WI38 (cell line): ENCODE measurements at regions not wholly inside any gene's neighbourhood (a gene's known extent, or its start where the extent isn't known, plus 50 kb on each side); places are given as distances from the start of the nearest gene placed in this dataset.

ENCODE experiments used
- H3K4me3 ChIP-seq: 2 replicates; pipeline ENCODE4 v1.5.1; 2011; ENCODE audit warnings: low read depth, mild to moderate bottlenecking, control low read depth, low read length
- TF ChIP-seq, protein P1 (sequence below): IDR thresholded peaks from 2 replicates; pipeline ENCODE4 v1.5.1; 2012; ENCODE audit warnings: low read depth, mild to moderate bottlenecking, control low read depth, low read length

DNA sequence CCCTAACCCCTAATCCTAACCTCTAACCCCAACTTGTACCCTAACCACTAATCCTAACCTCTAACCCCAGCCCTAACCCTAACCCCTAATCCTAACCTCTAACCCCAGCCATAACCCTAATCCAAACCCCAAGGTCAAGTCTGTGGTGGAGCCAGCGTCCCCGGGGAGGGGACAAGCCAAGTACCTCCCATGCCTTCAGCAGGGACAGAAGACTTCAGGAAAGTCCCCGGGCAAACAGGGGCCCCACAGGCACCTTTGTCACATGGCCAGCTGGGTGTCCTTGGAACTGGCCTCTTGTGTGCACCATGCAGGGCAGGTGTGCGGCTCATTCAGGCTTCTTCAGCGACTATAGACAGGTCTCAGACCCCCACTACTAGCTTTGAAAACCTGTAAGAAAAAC, 555.8 kb downstream of the BRD1 start:
- H3K4me3 ChIP-seq, result no peak overlapping the region
- TF ChIP-seq, protein P1, sequence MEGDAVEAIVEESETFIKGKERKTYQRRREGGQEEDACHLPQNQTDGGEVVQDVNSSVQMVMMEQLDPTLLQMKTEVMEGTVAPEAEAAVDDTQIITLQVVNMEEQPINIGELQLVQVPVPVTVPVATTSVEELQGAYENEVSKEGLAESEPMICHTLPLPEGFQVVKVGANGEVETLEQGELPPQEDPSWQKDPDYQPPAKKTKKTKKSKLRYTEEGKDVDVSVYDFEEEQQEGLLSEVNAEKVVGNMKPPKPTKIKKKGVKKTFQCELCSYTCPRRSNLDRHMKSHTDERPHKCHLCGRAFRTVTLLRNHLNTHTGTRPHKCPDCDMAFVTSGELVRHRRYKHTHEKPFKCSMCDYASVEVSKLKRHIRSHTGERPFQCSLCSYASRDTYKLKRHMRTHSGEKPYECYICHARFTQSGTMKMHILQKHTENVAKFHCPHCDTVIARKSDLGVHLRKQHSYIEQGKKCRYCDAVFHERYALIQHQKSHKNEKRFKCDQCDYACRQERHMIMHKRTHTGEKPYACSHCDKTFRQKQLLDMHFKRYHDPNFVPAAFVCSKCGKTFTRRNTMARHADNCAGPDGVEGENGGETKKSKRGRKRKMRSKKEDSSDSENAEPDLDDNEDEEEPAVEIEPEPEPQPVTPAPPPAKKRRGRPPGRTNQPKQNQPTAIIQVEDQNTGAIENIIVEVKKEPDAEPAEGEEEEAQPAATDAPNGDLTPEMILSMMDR, result no peak

DNA sequence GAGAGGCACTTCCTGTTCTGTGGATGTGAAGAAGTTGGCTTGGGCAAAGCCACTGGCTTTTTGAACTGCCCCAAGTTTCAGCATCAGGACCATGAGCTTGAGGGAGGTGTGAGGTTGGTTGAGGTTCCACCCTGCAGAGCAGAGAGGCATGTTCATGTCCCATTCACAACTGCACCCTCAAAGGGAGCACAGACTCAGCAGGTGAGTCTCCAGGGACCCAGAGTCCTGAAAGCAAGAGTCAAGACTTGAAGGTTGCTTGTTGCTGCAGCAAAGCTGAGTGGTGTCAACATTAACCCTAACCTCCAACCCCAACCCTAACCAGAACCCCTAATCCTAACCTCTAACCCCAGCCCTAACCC, 556.3 kb downstream of the BRD1 start:
- TF ChIP-seq, protein P1, result no peak
- no peak overlapping the region for H3K4me3 ChIP-seq

DNA sequence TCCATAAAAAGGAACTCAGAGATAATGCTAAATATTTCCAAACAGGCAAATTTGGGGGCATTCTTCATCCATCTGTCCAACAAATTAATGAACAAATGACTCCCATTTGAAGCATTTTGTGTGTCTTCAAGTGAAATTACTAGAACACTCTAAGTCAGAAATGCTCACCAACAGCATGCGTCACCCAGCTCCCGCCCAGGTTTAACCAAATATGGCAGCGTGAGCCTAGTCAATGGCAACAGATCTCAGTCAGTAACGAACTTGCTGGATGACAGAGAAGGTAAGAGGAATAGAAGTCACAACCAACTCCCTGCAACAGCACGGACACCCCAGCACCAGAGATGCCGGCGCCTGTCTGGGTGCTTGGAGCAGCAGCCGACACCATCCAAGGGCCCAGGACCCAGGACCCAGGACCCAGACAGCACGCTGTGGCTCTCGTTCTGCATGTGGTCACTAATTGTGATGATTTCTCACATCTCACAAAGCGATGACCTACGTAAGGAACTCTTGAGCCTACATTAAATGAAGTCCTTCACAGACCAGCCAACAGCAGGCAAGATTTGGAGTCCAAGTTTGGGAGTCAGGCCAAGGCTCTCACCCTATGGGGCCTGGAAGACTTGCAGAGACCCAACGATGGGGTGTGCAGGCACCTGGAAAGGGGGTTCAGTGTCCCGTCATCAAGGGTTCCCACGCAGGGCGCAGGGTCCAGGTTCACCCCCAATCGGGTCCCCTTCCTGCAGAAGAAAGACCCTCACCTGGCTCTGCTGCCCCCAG, 556.9 kb downstream of the BRD1 start:
- H3K4me3 ChIP-seq, result no peak overlapping the region
- TF ChIP-seq, protein P1, result no peak

DNA sequence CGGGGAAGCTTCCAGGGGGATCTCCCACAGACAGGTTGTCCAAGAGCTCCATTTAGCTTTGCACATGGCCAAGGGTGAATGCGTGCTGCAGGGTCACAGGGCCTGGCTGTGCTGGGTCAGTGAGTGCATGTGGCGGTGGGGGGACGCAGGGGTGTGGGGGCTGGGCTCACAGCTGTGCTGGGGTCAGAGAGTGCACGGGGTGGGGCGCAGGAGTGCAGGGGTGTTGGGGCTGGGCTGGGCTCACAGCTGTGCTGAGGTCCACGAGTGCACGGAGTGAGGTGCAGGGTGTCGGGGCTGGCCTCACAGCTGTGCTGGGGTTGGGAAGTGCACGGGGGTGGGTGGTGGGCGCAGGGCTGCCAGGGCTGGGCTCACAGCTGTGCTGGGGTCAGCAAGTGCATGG, 557.7 kb downstream of the BRD1 start:
- no peak overlapping the region for H3K4me3 ChIP-seq
- TF ChIP-seq, protein P1, result no peak

DNA sequence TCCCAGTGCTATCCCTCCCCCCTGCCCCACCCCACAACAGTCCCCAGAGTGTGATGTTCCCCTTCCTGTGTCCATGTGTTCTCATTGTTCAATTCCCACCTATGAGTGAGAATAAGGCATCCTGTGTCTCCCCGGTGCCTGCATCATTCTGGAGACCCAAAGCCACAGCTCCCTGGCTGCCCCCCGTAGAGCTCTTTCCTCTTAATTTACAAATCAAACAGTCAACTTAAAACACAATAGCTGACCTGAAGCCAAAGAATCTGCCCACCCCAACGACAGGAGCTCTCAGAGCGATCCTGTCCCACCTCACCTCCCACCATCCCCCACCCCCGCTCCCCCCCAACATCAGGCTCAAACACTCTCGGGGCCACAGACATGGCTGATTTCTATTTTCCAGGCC, 558.3 kb downstream of the BRD1 start:
- TF ChIP-seq, protein P1, result no peak
- no peak overlapping the region for H3K4me3 ChIP-seq

DNA sequence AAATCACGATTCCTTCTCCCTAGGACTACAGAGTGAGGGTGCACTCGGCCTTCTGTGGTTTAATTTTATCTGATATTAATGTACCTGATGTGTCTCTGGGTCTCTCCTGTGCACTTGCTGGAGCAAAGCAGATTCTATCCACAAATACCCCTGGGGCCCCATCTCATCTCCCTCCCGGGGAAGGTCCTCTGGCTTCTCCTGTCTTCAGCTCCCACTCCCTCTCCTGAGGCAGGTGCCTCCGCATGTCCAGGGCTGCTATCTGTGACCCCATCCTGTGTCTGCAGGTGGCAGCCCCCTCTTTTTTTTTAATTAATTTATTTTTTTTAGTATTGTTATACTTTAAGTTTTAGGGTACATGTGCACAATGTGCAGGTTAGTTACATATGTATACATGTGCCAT, 558.7 kb downstream of the BRD1 start:
- TF ChIP-seq, protein P1, result no peak
- no peak overlapping the region for H3K4me3 ChIP-seq

DNA sequence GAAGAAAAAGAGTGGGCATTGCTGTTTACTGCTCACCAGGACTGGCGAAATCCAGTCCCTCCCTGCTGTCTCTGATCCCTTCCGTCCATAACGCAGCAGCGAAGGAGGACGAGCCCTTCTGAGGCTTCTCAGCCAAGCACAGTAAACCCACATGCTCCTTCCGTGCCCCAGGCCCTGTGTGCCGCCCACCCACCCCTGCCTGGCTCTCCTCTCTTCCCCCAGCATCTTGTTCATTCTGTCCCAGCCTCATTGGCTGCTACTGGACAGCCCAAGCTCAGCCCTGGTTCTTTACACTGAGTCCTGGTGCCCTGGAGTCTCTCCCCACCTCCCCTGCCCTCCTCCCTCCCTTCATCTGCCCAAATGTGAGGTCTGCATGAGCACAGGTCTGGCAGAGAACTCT, 559.7 kb downstream of the BRD1 start:
- H3K4me3 ChIP-seq, result no peak overlapping the region

More for the DNA sequence above, 559.7 kb downstream of the BRD1 start:
- TF ChIP-seq, protein P1, result no peak
